ENCODE measurements at regions not wholly inside any gene's neighbourhood (a gene's known extent, or its start where the extent isn't known, plus 50 kb on each side); places are given as distances from the start of the nearest gene placed in this dataset.

- TF ChIP-seq, protein P1, sequence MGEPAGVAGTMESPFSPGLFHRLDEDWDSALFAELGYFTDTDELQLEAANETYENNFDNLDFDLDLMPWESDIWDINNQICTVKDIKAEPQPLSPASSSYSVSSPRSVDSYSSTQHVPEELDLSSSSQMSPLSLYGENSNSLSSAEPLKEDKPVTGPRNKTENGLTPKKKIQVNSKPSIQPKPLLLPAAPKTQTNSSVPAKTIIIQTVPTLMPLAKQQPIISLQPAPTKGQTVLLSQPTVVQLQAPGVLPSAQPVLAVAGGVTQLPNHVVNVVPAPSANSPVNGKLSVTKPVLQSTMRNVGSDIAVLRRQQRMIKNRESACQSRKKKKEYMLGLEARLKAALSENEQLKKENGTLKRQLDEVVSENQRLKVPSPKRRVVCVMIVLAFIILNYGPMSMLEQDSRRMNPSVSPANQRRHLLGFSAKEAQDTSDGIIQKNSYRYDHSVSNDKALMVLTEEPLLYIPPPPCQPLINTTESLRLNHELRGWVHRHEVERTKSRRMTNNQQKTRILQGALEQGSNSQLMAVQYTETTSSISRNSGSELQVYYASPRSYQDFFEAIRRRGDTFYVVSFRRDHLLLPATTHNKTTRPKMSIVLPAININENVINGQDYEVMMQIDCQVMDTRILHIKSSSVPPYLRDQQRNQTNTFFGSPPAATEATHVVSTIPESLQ (CRISPR knock-in tag; IDR thresholded peaks at IDR 0.05), result no peak
- no peak for TF ChIP-seq U2AF2 (optimal IDR thresholded peaks at IDR 0.05; ENCODE audit: low read depth, low read length)
- no peak for TF ChIP-seq SFPQ (IDR thresholded peaks at IDR 0.05; ENCODE audit: low read depth, low read length)
- no peak for TF ChIP-seq SMAD3 (CRISPR knock-in tag; conservative IDR thresholded peaks at IDR 0.05)
- no peak for TF ChIP-seq KLF13 (tag; IDR thresholded peaks at IDR 0.05; ENCODE audit: borderline replicate concordance, low read depth)
- no peak for TF ChIP-seq DNMT1 (IDR thresholded peaks at IDR 0.05)
- no peak for TF ChIP-seq NR2C1 (IDR thresholded peaks at IDR 0.05)
- no peak for TF ChIP-seq NR2C1 (tag; IDR thresholded peaks at IDR 0.05)
- TF ChIP-seq MIER1 (IDR thresholded peaks at IDR 0.05; ENCODE audit: low read depth), result no peak
- TF ChIP-seq KAT2B (IDR thresholded peaks at IDR 0.05; ENCODE audit: low read depth, low read length), result no peak
- TF ChIP-seq ZNF140 (CRISPR knock-in tag; IDR thresholded peaks at IDR 0.05), result no peak
- no peak for TF ChIP-seq ZNF766 (CRISPR knock-in tag; conservative IDR thresholded peaks at IDR 0.05)
These were observed 171.2 kb upstream of the MPDZ start (continued) for GRCh38 chr9:13450723-13451122.

All from K562 (cell line).